ENCODE measurements at regions not wholly inside any gene's neighbourhood (a gene's known extent, or its start where the extent isn't known, plus 50 kb on each side); places are given as distances from the start of the nearest gene placed in this dataset.
A peak's percentile ranks its signal among the peaks of the same experiment; 100 is the strongest.
"Not testable (repeated sequence)": the region's sequence is repeated elsewhere in the genome, so short reads cannot be mapped to it uniquely, and the experiment has no call there.

- DNase-seq = not testable (repeated sequence)
These were observed 85.1 kb upstream of the MAP4 start for GRCh38 chr3:48101301-48101650.

GRCh38 chr3:48092270-48092669, 76.1 kb upstream of the MAP4 start:
- DNase-seq = no peak

GRCh38 chr3:48090166-48090939, 74.1 kb upstream of the MAP4 start:
- no peak for DNase-seq

GRCh38 chr3:48088749-48089466, 72.7 kb upstream of the MAP4 start:
- peak; percentile 49 for DNase-seq

- DNase-seq = no peak
These were observed 72.0 kb upstream of the MAP4 start for GRCh38 chr3:48088056-48088748.

GRCh38 chr3:48086705-48087104, 70.5 kb upstream of the MAP4 start:
- DNase-seq = no peak

- no peak for DNase-seq
These were observed 68.7 kb upstream of the MAP4 start for GRCh38 chr3:48084929-48085328.

GRCh38 chr3:48084170-48084569, 68.0 kb upstream of the MAP4 start:
- DNase-seq = no peak

GRCh38 chr3:48082580-48083184, 66.5 kb upstream of the MAP4 start:
- DNase-seq = no peak

GRCh38 chr3:48077815-48078214, 61.6 kb upstream of the MAP4 start:
- no peak for DNase-seq

- DNase-seq = no peak
These were observed 53.8 kb upstream of the MAP4 start for GRCh38 chr3:48070030-48070429.

- DNase-seq = no peak
These were observed 53.1 kb upstream of the MAP4 start for GRCh38 chr3:48069339-48069738.

GRCh38 chr3:48068886-48069285, 52.7 kb upstream of the MAP4 start:
- DNase-seq = no peak

GRCh38 chr3:48068320-48068719, 52.1 kb upstream of the MAP4 start:
- not testable (repeated sequence) for DNase-seq

GRCh38 chr3:48067271-48067670, 51.1 kb upstream of the MAP4 start:
- no peak for DNase-seq
